Heart right ventricle (tissue), 16 donors: ENCODE measurements at regions not wholly inside any gene's neighbourhood (a gene's known extent, or its start where the extent isn't known, plus 50 kb on each side); places are given as distances from the start of the nearest gene placed in this dataset.

Source experiments
- ATAC-seq, 8 donors: fragments of 200-7000 bp; cut with Tn5 transposase; one replicate each; pipeline ENCODE4 v1.9.1; 2020; ENCODE audit warnings: mild to moderate bottlenecking in 8 of 8, moderate library complexity in 8 of 8, moderate number of reproducible peaks in 1 of 8
- DNase-seq, 2 donors: peaks; one replicate each; pipeline ENCODE4 v3.0.0-alpha.2; 2020
- H3K27ac ChIP-seq, 10 donors: fragments of 200-600 bp; sonication (generic) in 2 of 10; one replicate each; pipeline versions ENCODE4 v1.5.0 to v1.8.0; 2020 to 2022; ENCODE audit warnings: mild to moderate bottlenecking in 3 of 10
- H3K27me3 ChIP-seq, 7 donors: fragments of 200-600 bp; one replicate each; pipeline ENCODE4 v1.8.0; 2021 to 2022; ENCODE audit warnings: mild to moderate bottlenecking in 2 of 7
- H3K36me3 ChIP-seq, 9 donors: fragments of 200-600 bp; sonication (generic) in 1 of 9; one replicate each; pipeline versions ENCODE4 v1.5.0 to v1.8.0; 2020 to 2022; ENCODE audit warnings: mild to moderate bottlenecking in 2 of 9
- H3K4me1 ChIP-seq, 9 donors: fragments of 200-600 bp; sonication (generic) in 1 of 9; one replicate each; pipeline versions ENCODE4 v1.5.0 to v1.8.0; 2020 to 2022; ENCODE audit warnings: mild to moderate bottlenecking in 4 of 9
- H3K4me3 ChIP-seq, 10 donors: fragments of 200-600 bp; sonication (generic) in 2 of 10; one replicate each; pipeline versions ENCODE4 v1.5.0 to v1.8.0; 2020 to 2022; ENCODE audit warnings: mild to moderate bottlenecking in 7 of 10, moderate library complexity in 2 of 10
- H3K9me3 ChIP-seq, 11 donors: fragments of 200-600 bp in 10 of 11; sonication (generic) in 2 of 11; one replicate each; pipeline versions ENCODE4 v1.5.0 to v1.8.0; 2013 to 2022; ENCODE audit warnings: mild to moderate bottlenecking in 2 of 11, control low read depth in 1 of 11, moderate library complexity in 1 of 11
- CTCF ChIP-seq, 9 donors: fragments of 200-600 bp; sonication (generic) in 2 of 9; IDR thresholded peaks; one replicate each; pipeline versions ENCODE4 v1.5.0 to v1.8.0; 2021 to 2022; ENCODE audit warnings: antibody characterized with exemption in 9 of 9, mild to moderate bottlenecking in 5 of 9, moderate library complexity in 1 of 9
- WGBS, 2 donors: extraction: QIAGEN DNeasy Blood & Tissue Kit; methylation state at CpG; one replicate each; pipeline ENCODE4 v1.1.7; 2013; ENCODE audit warnings: inconsistent platforms in 1 of 2; 5-methylcytosine and 5-hydroxymethylcytosine counted together
- intact Hi-C, 10 donors: fragments of 100-400 bp; cut with DNase I; formaldehyde crosslinking; loops; one replicate each; pipeline versions ENCODE4 v1.11.1 to v1.14.2; 2022
- donor health status: Arrhythmogenic right ventricular cardiomyopathy.
- donor health status: ischemic (EF 13 %, LVEDD 7.1; RV severe dilation, severe dysfunction).
- donor health status: healthy with polysubstance abuse.
- donor health status: DM: no; HTN: yes; CAD: no.
- donor health status: DM: no; HTN: no; CAD: no.
- donor health status: ischemic (EF 25% LVEDD 6.9; RV normal size, moderate dysfunction).
- donor health status: ischemic (EF 25% LVEDD 5.7; RV mildly dilated, moderate dysfunction).
- donor health status: healthy.
- donor health status: DM: yes; HTN: yes; CAD: no.
- donor health status: Ischemic cardiomyopathy.
- donor health status: ischemic (EF 35%, LVEDD 5.7; RV mildly dilated, moderate dysfunction).
- donor health status: nonischemic (EF 11% LVEDD 7.7; RV severe dilation, severe dysfunction).
- donor health status: DM: yes; HTN: yes; CAD: no.
- donor health status: PGD.
- donor health status: ischemic (EF 29% LVEDD 5.4; RV normal size, mild dysfunction).
- donor health status: nonischemic (EF 23%, LVEDD 6.1; RV moderate dilation, normal function).

GRCh38 chr15:70533931-70534742 is 229.2 kb downstream of the UACA start:
- H3K36me3 ChIP-seq: no peaks in the 10 kb centered on the region
- H3K9me3 ChIP-seq: no peaks in the 10 kb centered on the region
- TF ChIP-seq CTCF (IDR thresholded peaks at IDR 0.05): no peak
- DNase-seq (no peak), ATAC-seq (no peak)
- 50 to 53% methylated on average over 4 of the region's 4 CpGs for WGBS, 2 donors
- H3K4me3 ChIP-seq: peak overlapping the region in 1 of 10 donors; percentile 27
- H3K27me3 ChIP-seq: peaks cover 0 to 30% (median 6%) of the 10 kb centered on the region in 7 donors
- peak overlapping the region in 1 of 10 donors; percentile 46 for H3K27ac ChIP-seq
- peaks cover 0 to 23% (median 0%) of the 10 kb centered on the region in 9 donors for H3K4me1 ChIP-seq
- intact Hi-C loops: no loop called here

GRCh38 chr15:70532531-70533186 is 230.7 kb downstream of the UACA start:
- Histone ChIP-seq H3K4me1 (peaks cover 0 to 37% (median 0%) of the 10 kb centered on the region in 9 donors), H3K36me3 (no peaks in the 10 kb centered on the region), H3K27ac (no peak overlapping the region), H3K27me3 (peaks cover 0 to 25% (median 4%) of the 10 kb centered on the region in 7 donors), H3K4me3 (no peak overlapping the region), H3K9me3 (no peaks in the 10 kb centered on the region)
- WGBS, 2 donors: 80 to 95% methylated on average over 5 of the region's 5 CpGs
- no peak for TF ChIP-seq CTCF (IDR thresholded peaks at IDR 0.05)
- intact Hi-C loops: no loop called here
- DNase-seq (no peak), ATAC-seq (no peak)

GRCh38 chr15:70531576-70531975 is 231.8 kb downstream of the UACA start:
- peaks cover 0 to 48% (median 0%) of the 10 kb centered on the region in 9 donors for H3K4me1 ChIP-seq
- ATAC-seq (no peak), DNase-seq (no peak)
- intact Hi-C loops: no loop called here
- H3K9me3 ChIP-seq: no peaks in the 10 kb centered on the region
- H3K27me3 ChIP-seq: peaks cover 0 to 21% (median 4%) of the 10 kb centered on the region in 7 donors
- 82 to 83% methylated on average over 2 of the region's 2 CpGs for WGBS, 2 donors
- no peak overlapping the region for H3K4me3 ChIP-seq
- no peak for TF ChIP-seq CTCF (IDR thresholded peaks at IDR 0.05)
- no peaks in the 10 kb centered on the region for H3K36me3 ChIP-seq
- no peak overlapping the region for H3K27ac ChIP-seq

- DNase-seq (no peak), ATAC-seq (no peak)
- H3K27ac ChIP-seq: no peak overlapping the region
- no peak for TF ChIP-seq CTCF (IDR thresholded peaks at IDR 0.05)
- intact Hi-C loops: no loop called here
- peaks cover 0 to 50% (median 0%) of the 10 kb centered on the region in 9 donors for H3K4me1 ChIP-seq
- H3K36me3 ChIP-seq: no peaks in the 10 kb centered on the region
- peaks cover 0 to 15% (median 3%) of the 10 kb centered on the region in 7 donors for H3K27me3 ChIP-seq
- H3K4me3 ChIP-seq: no peak overlapping the region
- 86 to 90% methylated on average over 8 of the region's 8 CpGs for WGBS, 2 donors
- no peaks in the 10 kb centered on the region for H3K9me3 ChIP-seq
These were observed 232.5 kb downstream of the UACA start for GRCh38 chr15:70530906-70531305.
